NCI-H1092 treated with DMSO at 0.1 percent for 48 hours (cell line): ENCODE measurements at regions not wholly inside any gene's neighbourhood (a gene's known extent, or its start where the extent isn't known, plus 50 kb on each side); places are given as distances from the start of the nearest gene placed in this dataset.

Source experiments
- DNase-seq: peaks from one replicate; lab custom pipeline; 2025; lab: John Stamatoyannopoulos, UW

DNA sequence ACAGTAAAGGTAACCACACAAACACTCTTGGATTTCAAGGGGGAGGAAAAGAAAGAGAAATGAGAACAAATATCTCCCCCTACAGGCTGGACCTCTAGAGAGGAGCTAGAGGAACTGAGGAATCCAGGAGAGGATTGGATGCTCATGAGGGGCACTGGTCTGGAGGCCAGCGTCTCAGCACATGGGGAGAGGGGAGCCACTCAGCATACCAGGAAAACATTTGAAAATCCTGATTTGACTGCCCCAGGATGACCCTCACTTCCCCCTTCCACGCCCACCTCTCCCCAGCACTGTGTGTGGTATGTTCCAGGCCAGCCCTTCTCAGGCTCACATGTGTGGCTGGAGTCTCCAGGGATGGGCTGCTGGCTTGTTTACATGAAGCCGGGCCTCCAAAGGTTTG, 396.8 kb upstream of the ID2 start:
- DNase-seq, result no peak

DNA sequence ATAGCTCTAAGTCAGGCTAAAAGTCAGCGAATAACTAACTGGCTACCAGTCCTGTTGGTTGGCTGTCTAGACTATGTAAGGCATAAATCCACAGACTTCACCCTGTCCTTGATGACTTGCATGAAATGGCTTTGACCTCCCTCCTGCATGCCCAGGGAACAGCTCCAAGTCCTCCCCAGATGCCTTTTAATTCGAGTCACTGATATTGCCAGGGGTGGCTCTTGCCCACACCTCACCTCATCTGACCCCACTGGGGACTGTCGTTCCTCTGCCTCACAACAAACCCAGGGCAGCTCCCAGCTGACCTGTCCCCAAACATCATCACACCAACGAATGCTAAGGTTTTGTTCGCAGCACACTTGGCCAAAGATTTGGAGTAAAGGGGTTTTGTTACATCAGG, 396.0 kb upstream of the ID2 start:
- no peak for DNase-seq

DNA sequence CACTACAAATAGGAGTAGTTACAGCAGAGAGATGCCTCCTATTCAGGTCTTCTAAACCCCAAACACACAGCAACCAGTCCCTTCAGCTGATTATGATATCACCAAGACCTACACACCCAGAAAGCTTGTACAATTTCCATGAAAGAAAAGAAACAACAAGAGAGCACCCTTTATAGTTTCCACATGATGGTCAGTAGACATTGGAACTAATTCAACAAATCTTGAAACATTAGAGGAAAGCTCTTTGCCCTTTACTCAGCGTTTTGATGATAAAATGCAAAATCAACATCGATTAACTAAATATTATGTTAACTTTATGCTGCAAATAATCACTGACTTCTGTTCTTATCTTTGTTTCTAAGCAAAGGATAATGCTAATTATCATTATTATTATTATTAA, 393.6 kb upstream of the ID2 start:
- no peak for DNase-seq

DNA sequence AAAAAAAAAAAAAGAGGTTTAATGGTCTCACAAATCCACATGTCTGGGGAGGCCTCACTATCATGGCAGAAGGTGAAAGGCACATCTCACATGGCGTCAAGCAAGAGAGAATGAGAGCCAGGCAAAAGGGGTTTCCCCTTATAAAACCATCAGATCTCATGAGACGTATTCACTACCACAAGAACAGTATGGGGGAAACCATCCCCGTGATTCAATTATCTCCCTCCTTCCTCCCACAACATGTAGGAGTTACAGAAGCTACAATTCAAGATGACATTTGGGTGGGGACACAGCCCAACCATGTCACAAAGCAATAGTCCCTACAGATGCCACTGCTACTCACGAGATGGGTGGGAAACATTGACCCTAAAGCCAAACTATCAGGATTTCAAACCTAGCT, 392.7 kb upstream of the ID2 start:
- no peak for DNase-seq

DNA sequence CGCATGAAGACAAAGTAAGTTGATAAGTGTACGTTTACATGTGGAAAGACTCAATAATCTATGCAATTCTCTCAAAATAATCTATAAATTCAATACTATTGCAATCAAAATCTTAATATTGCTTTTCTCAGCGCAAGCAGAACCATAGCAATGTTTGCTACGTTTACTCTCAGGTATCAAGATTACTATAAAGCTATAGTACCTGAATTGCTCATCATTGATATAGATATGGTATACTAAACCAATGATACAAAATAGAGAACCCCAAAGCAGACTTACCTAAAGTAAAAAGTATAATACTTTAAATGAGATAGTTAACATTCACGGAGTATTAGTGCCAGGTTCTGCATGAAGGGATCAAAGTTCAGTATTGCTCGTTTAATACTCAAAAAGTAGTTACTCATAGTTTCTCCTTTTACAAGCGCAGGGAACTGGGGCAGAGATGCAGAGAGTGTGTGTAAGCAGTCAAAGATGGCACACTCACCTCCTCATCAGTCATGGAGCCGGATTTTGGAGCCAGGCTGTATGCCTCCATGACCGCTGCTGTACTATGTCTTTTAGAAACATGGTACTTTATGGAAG, 391.0 kb upstream of the ID2 start:
- no peak for DNase-seq

DNA sequence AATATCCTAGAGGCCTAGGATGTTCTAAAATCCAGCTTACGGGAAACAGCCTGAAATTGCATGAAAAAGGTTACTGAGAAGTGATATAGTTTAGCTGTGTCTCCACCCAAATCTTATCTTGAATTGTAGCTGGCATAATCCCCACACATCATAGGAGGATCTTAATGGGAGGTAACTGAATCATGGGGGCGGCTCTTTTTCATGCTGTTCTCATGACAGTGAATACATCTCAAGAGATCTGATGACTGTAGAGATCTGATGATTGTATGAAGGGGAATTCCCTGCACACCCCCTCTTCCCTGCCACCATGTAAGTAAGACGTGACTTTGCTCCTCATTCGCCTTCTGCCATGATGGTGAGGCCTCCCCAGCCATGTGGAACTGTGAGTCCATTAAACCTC, 385.6 kb upstream of the ID2 start:
- DNase-seq, result no peak

DNA sequence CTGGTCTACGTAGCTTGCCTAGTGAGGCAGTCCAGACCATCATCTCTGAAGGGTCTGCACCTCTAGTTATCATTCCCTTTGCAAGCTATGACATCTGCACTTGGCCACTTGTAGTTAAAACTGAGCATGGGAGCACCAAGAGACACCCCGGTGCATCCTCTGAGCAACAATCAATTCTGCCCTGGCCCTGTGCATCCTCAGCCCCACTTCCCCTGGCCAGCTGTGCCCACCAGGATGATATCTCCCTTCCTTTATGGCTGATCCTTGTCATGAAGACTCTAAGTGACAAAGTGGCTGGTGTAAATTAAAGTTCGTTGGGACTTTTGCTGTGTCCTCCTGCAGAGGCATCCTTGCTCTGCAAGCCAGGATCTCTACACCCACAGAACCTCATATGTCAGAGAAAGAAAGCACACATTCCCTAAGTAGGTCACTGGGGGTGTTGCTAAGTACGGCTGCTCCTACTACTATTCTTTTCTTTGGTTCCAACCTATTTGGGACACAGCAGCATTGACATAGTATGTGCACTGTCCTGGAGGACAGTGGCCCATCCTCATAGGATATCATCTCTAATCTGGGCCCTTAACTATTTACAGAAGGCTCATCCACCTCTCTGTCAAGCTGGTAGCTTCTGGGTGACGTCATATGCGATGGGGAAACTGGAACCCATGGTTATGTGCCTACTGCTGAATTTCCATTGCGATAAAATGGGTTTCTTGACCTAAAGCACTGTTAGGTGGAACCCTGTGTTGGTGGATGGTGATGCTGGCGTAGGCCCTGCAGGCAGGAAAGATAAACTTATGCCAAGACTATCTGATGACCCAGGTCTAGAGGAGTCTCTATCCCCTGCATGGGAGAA, 384.3 kb upstream of the ID2 start:
- no peak for DNase-seq

DNA sequence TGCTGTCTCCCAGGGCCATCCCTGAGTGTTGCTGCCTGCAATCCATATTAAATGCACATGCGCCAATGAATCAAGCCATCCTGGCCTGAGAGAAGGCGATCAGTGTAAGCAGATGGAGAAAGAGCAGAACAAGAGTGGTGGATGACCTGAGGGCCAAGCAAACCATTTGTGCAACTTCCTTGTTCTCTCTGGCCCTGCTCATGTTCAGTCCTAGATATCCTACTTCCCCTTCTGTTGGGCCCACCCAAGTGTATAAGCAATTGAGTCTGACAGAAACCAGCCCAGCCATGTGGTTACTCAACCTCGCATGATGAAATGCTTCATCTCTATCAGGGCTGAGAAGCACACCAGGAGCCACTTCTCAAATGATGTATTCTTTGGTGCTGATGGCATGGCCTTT, 383.1 kb upstream of the ID2 start:
- no peak for DNase-seq

DNA sequence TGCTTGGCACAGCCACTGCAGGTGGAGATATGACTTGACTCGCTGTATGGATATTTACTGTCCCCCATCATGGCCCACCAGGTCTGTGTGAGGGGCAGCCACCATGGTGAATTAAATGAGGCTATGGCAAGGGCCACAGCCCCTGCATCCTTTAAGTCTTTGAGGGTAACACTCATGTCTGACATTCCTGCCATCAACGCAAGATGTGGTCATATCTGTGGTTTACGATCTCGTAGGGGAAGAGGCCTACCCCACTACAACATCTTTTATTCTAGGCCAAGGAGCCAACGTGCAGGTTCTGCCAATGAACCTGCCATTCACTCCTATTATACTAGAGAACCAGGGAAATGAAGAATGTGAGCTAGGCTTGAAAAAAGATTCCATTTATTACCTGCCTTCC, 381.6 kb upstream of the ID2 start:
- no peak for DNase-seq

DNA sequence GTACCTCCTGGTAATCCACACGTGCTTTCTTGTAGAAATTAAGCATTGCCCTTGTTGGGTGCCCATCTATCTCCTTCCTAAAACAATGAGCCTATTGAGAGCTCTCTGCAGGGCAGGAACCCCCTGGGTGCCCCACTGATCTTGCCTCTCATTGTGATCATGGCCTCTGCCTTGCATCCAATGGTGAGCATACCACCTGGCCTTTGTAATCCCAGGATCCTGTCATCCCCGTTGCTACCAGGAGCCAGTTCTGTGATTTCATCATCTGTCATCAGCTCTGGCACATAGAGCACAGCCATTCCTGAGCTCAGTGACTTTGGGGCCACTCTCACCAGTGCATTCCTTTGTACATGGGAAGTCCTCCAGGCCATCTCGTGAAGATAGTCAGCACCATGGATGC, 381.0 kb upstream of the ID2 start:
- DNase-seq, result no peak

DNA sequence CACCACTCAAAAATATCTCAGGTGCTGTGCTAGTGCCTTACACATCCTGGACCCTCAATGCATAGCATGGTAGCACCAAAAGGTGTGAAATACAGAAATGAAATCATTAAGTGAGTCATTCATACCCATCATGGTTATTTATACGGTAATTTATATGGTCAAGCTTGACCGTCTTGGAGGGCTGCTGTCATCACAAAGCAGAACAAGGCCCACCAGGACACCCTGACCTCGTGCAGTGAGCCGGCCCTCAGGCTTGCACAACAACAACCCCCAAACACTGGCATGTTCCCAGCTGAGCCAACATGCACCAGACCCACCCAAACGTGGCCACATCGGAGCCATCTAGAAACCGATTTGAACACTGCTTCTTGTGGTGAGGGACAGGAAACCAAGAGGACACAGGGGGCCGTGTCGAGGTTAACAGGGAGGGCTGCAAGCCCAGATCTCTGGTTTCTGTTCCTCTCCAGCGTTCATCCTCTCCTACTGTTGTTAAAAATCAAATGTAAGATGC, 378.5 kb upstream of the ID2 start:
- no peak for DNase-seq

DNA sequence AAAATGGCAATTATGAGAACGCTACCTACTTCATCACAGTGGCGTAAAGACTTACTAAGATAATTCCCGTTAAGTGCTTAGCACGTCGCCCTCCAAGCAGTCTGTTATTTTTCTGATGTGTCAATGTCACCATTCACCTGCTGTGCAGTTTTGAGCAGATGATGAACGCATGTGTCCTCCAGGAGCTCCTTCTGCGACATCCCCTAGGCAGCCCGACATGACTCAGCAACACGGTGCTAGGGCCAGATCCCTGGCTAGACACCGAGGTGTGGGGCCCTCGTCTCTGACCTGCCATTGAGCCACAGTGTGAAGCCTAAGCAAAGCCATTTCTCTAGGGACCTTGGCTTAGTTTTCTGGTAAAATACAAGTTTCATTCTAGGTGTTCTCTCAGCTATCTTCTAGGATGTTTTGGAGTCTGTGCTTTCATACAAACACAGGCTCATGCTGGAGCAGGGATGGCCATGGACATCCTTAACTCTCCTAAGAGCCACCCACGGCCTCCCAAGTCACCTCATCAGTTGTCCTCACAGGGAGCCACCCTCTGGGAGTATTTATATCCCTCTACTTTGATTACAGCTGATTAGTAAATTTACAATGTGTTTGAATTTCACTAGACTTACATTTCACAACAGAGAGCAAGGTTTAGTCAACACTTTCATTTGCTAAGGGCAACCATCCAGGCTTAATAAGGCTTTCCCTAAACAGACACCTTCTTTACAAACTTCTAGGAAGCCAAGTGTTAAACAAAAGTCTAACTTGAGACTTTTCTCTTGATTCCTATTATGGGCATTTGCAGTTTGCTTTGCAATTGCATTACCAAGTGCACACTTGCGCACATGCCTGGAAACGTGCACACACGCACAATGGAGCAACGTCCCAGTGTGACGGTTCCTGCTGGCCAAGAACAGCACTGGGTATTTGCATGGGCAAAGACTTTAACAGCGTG, 376.8 kb upstream of the ID2 start:
- no peak for DNase-seq

DNA sequence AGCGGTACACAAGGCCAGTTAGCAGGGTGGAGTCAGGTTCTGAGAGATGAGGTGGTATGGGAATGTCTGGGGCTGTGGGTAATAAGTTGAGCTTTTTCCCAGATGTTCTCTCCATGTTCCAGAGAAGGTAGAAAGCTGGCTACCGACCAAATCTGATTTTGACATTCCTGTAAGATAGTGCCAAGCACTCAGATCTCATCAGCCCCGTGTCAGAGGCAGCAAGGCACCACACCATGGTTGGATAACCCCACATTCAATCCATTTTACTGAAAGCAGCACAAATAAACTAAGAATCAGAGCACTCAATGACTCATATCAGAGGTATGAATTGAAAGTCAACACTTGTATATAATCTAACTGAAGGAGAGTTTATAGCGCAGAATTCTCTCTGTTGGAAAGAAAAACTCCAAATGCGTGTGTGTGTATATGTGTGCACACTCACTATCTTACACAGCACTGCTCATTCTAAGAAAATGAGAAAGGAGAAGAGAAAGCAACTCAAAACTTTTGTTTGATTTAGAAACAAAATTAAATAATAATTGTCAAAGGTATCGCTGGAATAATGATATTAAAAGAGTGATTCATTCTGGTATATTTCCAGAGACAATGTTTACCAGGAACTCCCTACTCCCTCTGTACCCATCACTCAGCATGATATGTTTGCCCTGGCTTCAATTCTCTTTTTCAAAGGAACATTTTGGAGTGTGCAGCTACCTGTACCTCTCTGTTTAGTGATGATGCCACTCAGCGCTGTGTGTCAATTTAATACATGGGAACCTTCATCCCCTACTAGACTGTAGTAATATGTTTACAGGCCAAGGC, 375.1 kb upstream of the ID2 start:
- DNase-seq, result no peak

DNA sequence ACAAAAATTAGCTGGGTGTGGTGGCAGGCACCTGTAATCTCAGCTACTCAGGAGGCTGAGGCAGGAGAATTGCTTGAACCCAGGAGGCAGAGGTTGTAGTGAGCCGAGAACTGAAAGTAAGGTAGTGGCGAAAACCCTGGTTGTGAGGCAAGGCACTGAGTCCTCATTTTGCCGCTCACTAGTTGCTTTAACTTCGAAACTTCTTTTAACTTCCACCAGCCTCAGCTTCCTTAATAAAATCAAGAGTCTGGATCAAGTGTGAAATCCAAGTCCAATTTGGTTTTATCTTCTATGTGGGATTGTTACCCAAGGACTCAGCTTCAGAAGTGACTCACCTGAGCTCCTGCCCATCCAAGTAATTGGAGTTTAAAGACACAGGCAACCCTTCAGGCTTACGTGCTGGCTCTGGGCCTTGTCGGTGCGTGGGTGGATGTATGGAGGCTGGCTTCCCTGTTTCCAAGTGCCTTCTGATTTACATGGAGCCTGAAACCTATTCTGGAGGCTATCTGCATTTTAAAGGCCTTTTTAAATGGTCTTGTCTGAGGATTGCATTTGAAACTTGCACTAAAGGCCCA, 374.2 kb upstream of the ID2 start:
- DNase-seq, result no peak

DNA sequence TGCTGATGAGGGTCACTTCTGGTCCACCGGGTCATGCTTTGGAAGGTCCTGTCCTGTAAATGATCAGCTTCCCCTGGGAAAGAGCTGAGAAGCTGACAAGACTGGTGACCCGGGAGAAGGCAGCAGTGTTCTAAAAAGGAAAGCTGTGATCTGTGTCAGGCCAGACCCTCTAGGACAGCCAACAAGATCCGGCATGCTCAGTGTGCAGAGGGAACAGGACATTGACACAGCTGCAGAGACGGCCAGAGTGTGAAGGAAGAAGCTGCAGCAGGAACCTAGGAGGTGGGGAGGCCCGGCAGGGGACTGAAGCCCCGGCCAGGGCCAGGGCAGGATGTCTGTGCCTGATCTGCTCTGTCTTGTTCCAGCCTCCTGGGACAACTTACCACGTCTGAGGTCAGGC, 372.7 kb upstream of the ID2 start:
- no peak for DNase-seq

DNA sequence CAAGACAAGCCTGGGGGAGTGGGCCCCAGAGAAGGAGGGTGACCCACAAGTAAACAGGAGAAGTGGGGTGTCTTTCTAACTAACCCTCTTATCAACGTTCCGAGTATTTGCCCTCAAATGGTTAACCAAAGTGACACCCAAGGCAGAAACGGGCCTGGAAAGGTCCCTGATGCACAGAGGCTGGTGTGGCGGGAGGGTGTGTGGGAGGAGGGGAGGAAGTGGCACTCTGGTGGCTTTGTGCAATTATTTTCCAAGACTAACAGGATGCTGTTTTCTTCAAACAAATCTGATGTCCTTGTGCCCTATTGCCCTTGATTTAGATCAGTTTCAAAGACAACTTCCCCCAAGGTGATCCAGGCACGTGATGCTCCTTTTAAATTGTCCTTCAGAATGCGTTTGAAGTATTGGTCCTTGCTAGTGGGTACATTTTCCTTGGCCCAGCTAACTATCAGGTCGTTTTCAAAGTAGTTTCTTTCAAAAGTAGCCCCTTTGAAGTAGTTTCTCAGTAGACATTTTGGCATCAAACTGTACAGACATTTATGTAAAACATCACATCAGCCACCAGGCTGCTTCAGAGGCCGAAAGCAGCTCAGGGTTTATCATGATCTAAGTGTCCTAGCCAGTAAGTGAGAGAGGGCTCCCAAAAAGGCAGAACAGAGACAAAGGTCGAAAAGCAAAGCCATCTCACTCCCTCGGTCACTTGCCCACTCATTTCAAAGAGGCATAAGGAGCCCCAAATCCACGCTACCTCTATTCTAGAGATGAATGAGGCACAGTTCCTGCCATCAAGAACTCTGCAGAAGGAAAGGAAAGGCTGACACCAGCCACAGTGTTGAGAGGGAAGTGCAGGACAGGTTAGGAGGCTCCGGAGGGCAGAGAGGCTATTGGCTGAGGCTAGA, 371.1 kb upstream of the ID2 start:
- no peak for DNase-seq

DNA sequence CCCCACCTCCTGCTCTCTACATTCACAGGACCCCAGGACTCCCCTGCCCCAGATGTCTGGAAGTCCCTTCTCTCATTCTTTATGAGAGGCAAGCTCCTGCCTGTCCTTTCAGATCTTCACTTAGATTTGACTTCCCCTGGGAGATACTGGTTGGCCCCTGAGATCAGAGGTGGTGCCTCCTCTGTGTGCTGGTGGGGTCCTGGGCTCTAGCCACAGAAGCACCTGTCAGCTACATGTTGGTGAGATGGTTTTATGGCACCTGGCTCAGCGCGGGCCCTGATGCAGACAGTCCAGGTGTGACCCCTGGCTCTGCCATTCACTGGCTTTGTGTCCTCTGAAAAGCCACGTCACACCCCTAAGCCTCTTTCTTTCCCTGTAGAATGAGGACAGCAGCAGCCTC, 369.6 kb upstream of the ID2 start:
- DNase-seq, result no peak

DNA sequence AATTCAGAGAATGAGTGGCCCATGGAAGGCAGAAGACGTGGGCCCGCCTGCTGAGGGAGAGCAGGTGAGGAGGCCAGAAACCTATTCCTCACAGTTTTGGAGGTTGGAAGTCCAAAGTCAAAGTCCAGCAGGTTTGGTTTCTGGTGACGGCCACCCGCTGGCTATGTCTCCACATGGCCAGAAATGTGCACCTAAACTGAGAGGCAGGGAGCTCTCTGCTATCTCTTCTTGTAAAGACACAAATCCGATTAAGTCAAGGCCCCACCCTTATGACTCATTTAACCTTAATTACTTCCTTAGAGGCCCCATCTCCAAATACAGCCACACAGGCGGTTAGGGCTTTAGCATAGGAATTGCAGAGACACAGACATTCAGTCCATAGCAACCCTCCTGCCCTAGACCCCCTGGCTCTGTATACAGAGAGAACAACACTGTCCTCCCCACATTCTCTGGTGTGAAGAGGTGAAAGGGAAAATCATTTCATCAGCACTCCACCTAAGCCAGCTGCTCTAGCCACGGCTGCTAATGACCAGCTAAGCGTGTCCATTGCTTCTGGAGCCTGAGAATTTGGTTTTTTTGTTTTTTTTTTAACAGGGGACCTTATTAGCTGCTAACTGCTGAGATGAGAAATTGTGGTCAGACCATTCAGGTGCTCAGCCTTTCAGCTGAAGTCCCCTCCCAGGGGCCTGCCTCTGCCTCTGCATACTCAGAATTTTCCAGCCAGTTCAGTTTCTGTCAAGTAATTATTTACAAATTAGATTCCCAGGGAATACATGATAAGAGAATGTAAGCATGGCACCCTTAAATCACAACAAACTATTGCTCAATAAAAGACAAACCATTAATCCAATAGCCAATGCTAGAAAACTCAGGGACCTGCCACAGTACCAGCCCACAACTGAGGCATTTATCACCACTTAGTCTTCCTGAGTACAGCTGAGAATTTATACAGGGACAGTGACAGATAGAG, 368.7 kb upstream of the ID2 start:
- no peak for DNase-seq

DNA sequence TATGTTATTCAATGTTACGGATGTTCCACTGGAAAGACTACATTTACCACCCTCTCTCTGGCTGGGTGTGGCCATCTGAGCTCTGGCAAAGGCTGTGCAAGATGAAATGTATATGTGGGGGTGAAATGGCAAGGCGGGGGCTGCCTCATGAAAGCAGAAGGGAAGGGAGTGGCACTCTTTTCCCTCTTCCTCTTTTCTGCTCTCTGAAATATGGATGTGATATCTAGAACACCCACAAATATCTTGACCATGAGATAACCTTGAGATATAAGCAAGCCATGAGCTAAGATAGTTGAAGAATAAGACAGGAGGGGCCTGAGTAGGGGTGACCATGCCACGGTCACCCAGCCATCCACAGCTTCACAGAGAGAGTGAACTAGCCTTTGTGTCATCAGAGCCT, 367.8 kb upstream of the ID2 start:
- no peak for DNase-seq
